Chondrocyte (in vitro differentiated cells): ENCODE measurements at regions not wholly inside any gene's neighbourhood (a gene's known extent, or its start where the extent isn't known, plus 50 kb on each side); places are given as distances from the start of the nearest gene placed in this dataset.

Source experiments
- DNase-seq: peaks from one replicate; pipeline ENCODE4 v3.0.0; 2021; ENCODE audit warnings: mixed read lengths, low spot score
- H3K27ac Mint-ChIP-seq: one replicate; pipeline ENCODE4 v1.8.0; 2021; ENCODE audit warnings: mild to moderate bottlenecking, moderate library complexity, mixed read lengths; ENCODE audit not compliant: unreplicated experiment
- H3K27me3 Mint-ChIP-seq: 2 replicates; pipeline ENCODE4 v1.8.0; 2021; ENCODE audit warnings: low read depth, mixed read lengths
- H3K36me3 Mint-ChIP-seq: 2 replicates; pipeline ENCODE4 v1.8.0; 2021; ENCODE audit warnings: low read depth, mixed read lengths
- H3K4me1 Mint-ChIP-seq: 2 replicates; pipeline ENCODE4 v1.8.0; 2021; ENCODE audit warnings: low read depth, mild to moderate bottlenecking, mixed read lengths
- H3K4me3 Mint-ChIP-seq: one replicate; pipeline ENCODE4 v1.8.0; 2021; ENCODE audit warnings: mild to moderate bottlenecking, moderate library complexity, mixed read lengths; ENCODE audit not compliant: unreplicated experiment
- H3K9me3 Mint-ChIP-seq: 2 replicates; pipeline ENCODE4 v1.8.0; 2021; ENCODE audit warnings: low read depth, mixed read lengths
- TF ChIP-seq, protein P1 (sequence below): fragments of 200-600 bp; sonication (generic); IDR thresholded peaks from 2 replicates; pipeline ENCODE4 v1.5.0; 2021; ENCODE audit warnings: antibody characterized with exemption, mild to moderate bottlenecking, moderate library complexity

DNA sequence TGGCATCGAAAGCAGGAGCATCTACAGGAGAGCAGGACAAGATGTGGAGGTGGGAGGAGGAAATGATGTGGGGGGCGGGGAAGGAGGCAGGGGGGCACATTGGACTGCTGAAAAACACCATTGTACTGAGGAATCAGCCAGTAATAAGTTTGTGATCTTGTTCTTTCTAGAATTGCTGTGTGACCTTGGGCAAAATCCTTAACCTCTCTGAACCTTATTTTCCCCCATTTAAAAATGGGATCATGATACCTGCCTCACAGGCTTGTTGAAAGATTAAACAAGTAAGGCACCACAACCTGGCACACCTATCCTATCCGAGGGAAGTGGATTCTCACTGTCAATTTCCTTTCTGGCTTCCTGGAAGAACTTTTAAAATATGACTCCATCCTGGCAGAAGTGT is 56.9 kb upstream of the ARRDC4 start:
- no peak for DNase-seq
- no peaks in the 10 kb centered on the region for H3K9me3 Mint-ChIP-seq
- H3K4me1 Mint-ChIP-seq, result peaks cover 7% of the 10 kb centered on the region
- H3K27ac Mint-ChIP-seq, result no peak overlapping the region
- H3K27me3 Mint-ChIP-seq, result peaks cover 53% of the 10 kb centered on the region
- H3K36me3 Mint-ChIP-seq, result no peaks in the 10 kb centered on the region
- no peak overlapping the region for H3K4me3 Mint-ChIP-seq
- TF ChIP-seq, protein P1, sequence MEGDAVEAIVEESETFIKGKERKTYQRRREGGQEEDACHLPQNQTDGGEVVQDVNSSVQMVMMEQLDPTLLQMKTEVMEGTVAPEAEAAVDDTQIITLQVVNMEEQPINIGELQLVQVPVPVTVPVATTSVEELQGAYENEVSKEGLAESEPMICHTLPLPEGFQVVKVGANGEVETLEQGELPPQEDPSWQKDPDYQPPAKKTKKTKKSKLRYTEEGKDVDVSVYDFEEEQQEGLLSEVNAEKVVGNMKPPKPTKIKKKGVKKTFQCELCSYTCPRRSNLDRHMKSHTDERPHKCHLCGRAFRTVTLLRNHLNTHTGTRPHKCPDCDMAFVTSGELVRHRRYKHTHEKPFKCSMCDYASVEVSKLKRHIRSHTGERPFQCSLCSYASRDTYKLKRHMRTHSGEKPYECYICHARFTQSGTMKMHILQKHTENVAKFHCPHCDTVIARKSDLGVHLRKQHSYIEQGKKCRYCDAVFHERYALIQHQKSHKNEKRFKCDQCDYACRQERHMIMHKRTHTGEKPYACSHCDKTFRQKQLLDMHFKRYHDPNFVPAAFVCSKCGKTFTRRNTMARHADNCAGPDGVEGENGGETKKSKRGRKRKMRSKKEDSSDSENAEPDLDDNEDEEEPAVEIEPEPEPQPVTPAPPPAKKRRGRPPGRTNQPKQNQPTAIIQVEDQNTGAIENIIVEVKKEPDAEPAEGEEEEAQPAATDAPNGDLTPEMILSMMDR, result no peak

DNA sequence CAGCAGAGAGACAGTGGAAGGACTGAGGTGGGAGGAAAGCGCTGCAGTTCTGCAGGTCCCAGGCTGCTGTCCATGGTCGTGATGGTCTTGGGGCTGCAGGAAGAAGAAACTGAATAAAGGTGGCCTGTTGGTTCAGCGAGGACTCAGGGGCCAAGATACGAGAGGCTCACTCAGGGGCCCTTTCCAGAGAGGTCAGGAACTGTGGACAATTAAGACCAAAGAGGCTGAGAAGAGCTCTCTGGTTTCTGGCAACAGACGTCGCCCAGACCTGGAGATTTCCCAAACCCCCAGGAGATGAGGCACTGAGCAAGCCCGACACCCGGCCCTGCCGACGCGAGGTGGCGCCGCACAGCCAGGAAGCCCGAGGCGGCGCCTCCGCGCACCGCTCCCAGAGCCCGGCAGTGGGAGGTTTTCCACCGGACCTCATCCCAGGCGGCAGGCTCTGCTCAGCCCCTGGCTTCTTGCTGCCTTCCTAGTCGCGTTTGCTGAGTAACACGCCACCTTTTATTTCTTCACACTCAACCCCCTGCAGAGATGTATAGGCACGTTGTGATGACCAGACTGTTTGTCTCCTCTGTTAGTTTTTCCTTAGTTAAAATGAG is 56.4 kb upstream of the ARRDC4 start:
- DNase-seq, result no peak
- TF ChIP-seq, protein P1, result peak; percentile 91
- peaks cover 53% of the 10 kb centered on the region for H3K27me3 Mint-ChIP-seq
- no peaks in the 10 kb centered on the region for H3K9me3 Mint-ChIP-seq
- H3K4me1 Mint-ChIP-seq, result peaks cover 7% of the 10 kb centered on the region
- no peak overlapping the region for H3K4me3 Mint-ChIP-seq
- H3K27ac Mint-ChIP-seq, result no peak overlapping the region
- no peaks in the 10 kb centered on the region for H3K36me3 Mint-ChIP-seq

GRCh38 chr15:97909291-97909891 is 51.1 kb upstream of the ARRDC4 start:
- H3K36me3 Mint-ChIP-seq, result no peaks in the 10 kb centered on the region
- TF ChIP-seq, protein P1, result peak; percentile 94
- H3K9me3 Mint-ChIP-seq, result no peaks in the 10 kb centered on the region
- H3K27me3 Mint-ChIP-seq, result peaks cover 44% of the 10 kb centered on the region
- no peak overlapping the region for H3K27ac Mint-ChIP-seq
- H3K4me3 Mint-ChIP-seq, result no peak overlapping the region
- DNase-seq, result no peak
- H3K4me1 Mint-ChIP-seq, result peaks cover 2% of the 10 kb centered on the region
